HCT116 (cell line): ENCODE measurements at regions not wholly inside any gene's neighbourhood (a gene's known extent, or its start where the extent isn't known, plus 50 kb on each side); places are given as distances from the start of the nearest gene placed in this dataset.

Experiments used
- ATAC-seq: fragments of 200-7000 bp; cut with Tn5 transposase; 2 replicates; pipeline ENCODE4 v1.9.1; 2020; ENCODE audit warnings: mild to moderate bottlenecking, moderate library complexity
- BruUV-seq: library from RNA; stranded (reverse); fragments of 400-500 nt; replicated peaks from 2 replicates; lab custom pipeline; 2021; lab: Mats Ljungman, UMichigan
- CTCF ChIA-PET: fragments of 300-600 bp; sonication (Branson Sonifier 250); formaldehyde crosslinking; loops from one replicate; lab custom pipeline; 2021; ENCODE audit warnings: antibody characterized with exemption; lab: Charles Lee
- POLR2A ChIA-PET: fragments of 300-600, 350-600 bp; sonication (Branson Sonifier 250); formaldehyde crosslinking; loops from one replicate; lab custom pipeline; 2021; ENCODE audit warnings: antibody characterized with exemption; lab: Charles Lee
- RAD21 ChIA-PET, 2 experiments: fragments of 300-600 bp; sonication (Branson Sonifier 250); formaldehyde crosslinking; loops; one replicate each; lab custom pipeline; 2023; ENCODE audit warnings: low total read pairs in 2 of 2; ENCODE audit not compliant: uncharacterized antibody in 2 of 2, unreplicated experiment in 2 of 2, low non-redundant PET in 1 of 2; lab: Charles Lee
- DNase-seq: peaks from one replicate; pipeline ENCODE4 v3.0.0-alpha.2; 2010; ENCODE audit warnings: low read depth, low spot score
- H2AFZ ChIP-seq: fragments of 200-600 bp; shearing (Covaris generic), sonication (generic); 2 replicates; pipeline ENCODE4 v1.6.1; 2017; ENCODE audit warnings: low read depth, mixed run types, mixed read lengths, antibody characterized with exemption, low read length; ENCODE audit not compliant: poor library complexity, severe bottlenecking
- H3K27ac ChIP-seq: 2 replicates; pipeline ENCODE4 v1.5.1; 2012; ENCODE audit warnings: low read depth, low read length
- H3K27me3 ChIP-seq: fragments of 200-600 bp; sonication (generic); 2 replicates; pipeline ENCODE4 v1.6.1; 2016; ENCODE audit warnings: mixed run types, low read length, mixed read lengths; ENCODE audit not compliant: insufficient read depth
- H3K36me3 ChIP-seq, 2 experiments: fragments of 200-500 bp in 1 of 2; fragments of 200-600 bp in 1 of 2; sonication (Bioruptor generic) in 1 of 2; sonication (generic) in 1 of 2; 2 replicates each; pipeline versions ENCODE4 v1.5.1 to v1.6.1; 2014 to 2016; ENCODE audit warnings: low read length in 2 of 2, inconsistent platforms in 1 of 2, mixed read lengths in 1 of 2, mixed run types in 1 of 2; ENCODE audit not compliant: insufficient read depth in 2 of 2, control insufficient read depth in 1 of 2
- H3K4me1 ChIP-seq, 2 experiments: fragments of 200-600 bp in 1 of 2; sonication (generic) in 1 of 2; 2 replicates each; pipeline versions ENCODE4 v1.5.1 to v1.6.1; 2012 to 2017; ENCODE audit warnings: low read length in 2 of 2, inconsistent platforms in 1 of 2, mild to moderate bottlenecking in 1 of 2, mixed read lengths in 1 of 2, mixed run types in 1 of 2, moderate library complexity in 1 of 2; ENCODE audit not compliant: insufficient read depth in 2 of 2, control insufficient read depth in 1 of 2
- H3K4me2 ChIP-seq: fragments of 200-600 bp; sonication (generic); 2 replicates; pipeline ENCODE4 v1.6.1; 2017; ENCODE audit warnings: mixed run types, low read length, mixed read lengths
- H3K4me3 ChIP-seq, 2 experiments: fragments of 200-600 bp in 1 of 2; sonication (generic) in 1 of 2; replicated peaks in 1 of 2; 2 replicates each; pipeline ENCODE4 v1.5.1; 2011 to 2016; ENCODE audit warnings: low read length in 2 of 2, control low read depth in 1 of 2, low read depth in 1 of 2, mild to moderate bottlenecking in 1 of 2, mixed read lengths in 1 of 2, mixed run types in 1 of 2
- H3K79me2 ChIP-seq: fragments of 200-600 bp; sonication (generic); 2 replicates; pipeline ENCODE4 v1.6.1; 2017; ENCODE audit warnings: mild to moderate bottlenecking, mixed run types, low read length, moderate library complexity, mixed read lengths; ENCODE audit not compliant: insufficient read depth
- H3K9ac ChIP-seq: fragments of 200-600 bp; sonication (generic); 2 replicates; pipeline ENCODE4 v1.6.1; 2016; ENCODE audit warnings: low read length, mixed read lengths
- H3K9me2 ChIP-seq: fragments of 200-600 bp; sonication (generic), shearing (Covaris generic); 2 replicates; pipeline ENCODE4 v1.6.1; 2017; ENCODE audit warnings: mixed run types, mild to moderate bottlenecking, moderate library complexity; ENCODE audit not compliant: insufficient read depth
- H3K9me3 ChIP-seq, 2 experiments: fragments of 200-500 bp in 1 of 2; fragments of 200-600 bp in 1 of 2; sonication (Bioruptor generic) in 1 of 2; sonication (generic) in 1 of 2; 2 replicates each; pipeline ENCODE4 v1.6.1; 2014 to 2017; ENCODE audit warnings: low read length in 2 of 2, mixed read lengths in 2 of 2, inconsistent platforms in 1 of 2, low read depth in 1 of 2, mild to moderate bottlenecking in 1 of 2, mixed run types in 1 of 2, moderate library complexity in 1 of 2; ENCODE audit not compliant: control insufficient read depth in 1 of 2, insufficient read depth in 1 of 2
- H4K20me1 ChIP-seq: fragments of 200-600 bp; sonication (generic), shearing (Covaris generic); 2 replicates; pipeline ENCODE4 v1.6.1; 2017; ENCODE audit warnings: mixed run types, mild to moderate bottlenecking, moderate library complexity; ENCODE audit not compliant: insufficient read depth
- CTCF ChIP-seq, 3 experiments: fragments of 200-600 bp in 1 of 3; sonication (generic) in 1 of 3; IDR thresholded peaks in 2 of 3; conservative IDR thresholded peaks in 1 of 3; 2 replicates each; pipeline ENCODE4 v1.5.1; 2012 to 2017; ENCODE audit warnings: low read depth in 2 of 3, low read length in 2 of 3, antibody characterized with exemption in 1 of 3, borderline replicate concordance in 1 of 3, control low read depth in 1 of 3, mild to moderate bottlenecking in 1 of 3, mixed read lengths in 1 of 3, mixed run types in 1 of 3, moderate library complexity in 1 of 3; ENCODE audit not compliant: insufficient read depth in 1 of 3
- EGR1 ChIP-seq: IDR thresholded peaks from 2 replicates; pipeline ENCODE4 v1.6.1; 2012; ENCODE audit warnings: low read depth
- ELF1 ChIP-seq: IDR thresholded peaks from 2 replicates; pipeline ENCODE4 v1.6.1; 2012; ENCODE audit warnings: low read depth, borderline replicate concordance
- EZH2 ChIP-seq: fragments of 200-600 bp; sonication (generic); IDR thresholded peaks from 2 replicates; pipeline ENCODE4 v1.6.1; 2017; ENCODE audit warnings: antibody characterized with exemption, mixed run types
- EZH2phosphoT487 ChIP-seq: fragments of 200-600 bp; IDR thresholded peaks from 2 replicates; pipeline ENCODE4 v1.6.1; 2018; ENCODE audit warnings: antibody characterized with exemption, borderline replicate concordance
- FOSL1 ChIP-seq: IDR thresholded peaks from 2 replicates; pipeline ENCODE4 v1.6.1; 2012; ENCODE audit warnings: low read depth
- JUND ChIP-seq: IDR thresholded peaks from 2 replicates; pipeline ENCODE4 v1.6.1; 2012
- POLR2A ChIP-seq: IDR thresholded peaks from 2 replicates; pipeline ENCODE4 v1.7.0; 2011; ENCODE audit warnings: borderline replicate concordance; ENCODE audit not compliant: insufficient read depth, insufficient read length; ENCODE audit errors: extremely low read depth
- RAD21 ChIP-seq: IDR thresholded peaks from 2 replicates; pipeline ENCODE4 v1.6.1; 2012; ENCODE audit warnings: low read depth, mild to moderate bottlenecking
- REST ChIP-seq: IDR thresholded peaks from 2 replicates; pipeline ENCODE4 v1.6.1; 2012; ENCODE audit warnings: low read depth
- SIN3A ChIP-seq: IDR thresholded peaks from 2 replicates; pipeline ENCODE4 v1.6.1; 2012; ENCODE audit warnings: low read depth
- SP1 ChIP-seq: IDR thresholded peaks from 2 replicates; pipeline ENCODE4 v1.6.1; 2012; ENCODE audit warnings: low read depth
- SRF ChIP-seq: IDR thresholded peaks from 2 replicates; pipeline ENCODE4 v1.6.1; 2012; ENCODE audit warnings: low read depth
- TCF7L2 ChIP-seq: IDR thresholded peaks from 2 replicates; pipeline ENCODE4 v1.7.0; 2011; ENCODE audit warnings: borderline replicate concordance, inconsistent platforms; ENCODE audit not compliant: insufficient read depth, insufficient read length; ENCODE audit errors: extremely low read depth
- YY1 ChIP-seq: IDR thresholded peaks from 2 replicates; pipeline ENCODE4 v1.6.1; 2011; ENCODE audit warnings: low read length, low read depth, moderate library complexity, mild to moderate bottlenecking; ENCODE audit not compliant: insufficient replicate concordance; ENCODE audit errors: extremely low read depth
- ZFX ChIP-seq: fragments of 450-650 bp; IDR thresholded peaks from 2 replicates; pipeline ENCODE4 v1.6.1; 2017
- ZNF274 ChIP-seq: fragments of 200-500 bp; sonication (Bioruptor generic); IDR thresholded peaks from 2 replicates; pipeline ENCODE4 v1.6.1; 2014; ENCODE audit warnings: mild to moderate bottlenecking, low read depth, low read length, inconsistent platforms
- intact Hi-C: fragments of 100-400 bp; cut with micrococcal nuclease; formaldehyde crosslinking; loops from 2 replicates; pipeline ENCODE4 v1.10.0; 2022

- no peak overlapping the region for H3K27ac ChIP-seq
- ChIA-PET RAD21 (no interaction called here), POLR2A (no interaction called here), CTCF (no interaction called here)
- H3K9me3 ChIP-seq = no peaks in the 10 kb centered on the region
- no peak for ATAC-seq
- no peak overlapping the region for H3K9ac ChIP-seq
- H3K4me1 ChIP-seq = no peaks in the 10 kb centered on the region
- H3K4me2 ChIP-seq = no peak overlapping the region
- no peaks in the 10 kb centered on the region for H3K36me3 ChIP-seq
- H3K79me2 ChIP-seq = no peaks in the 10 kb centered on the region
- no peak for TF ChIP-seq SP1
- no peak for TF ChIP-seq JUND
- TF ChIP-seq TCF7L2 = no peak
- no peak for TF ChIP-seq CTCF (IDR thresholded peaks at IDR 0.05 in 2 of 3, conservative IDR thresholded peaks at IDR 0.05 in 1 of 3; ENCODE audit: borderline replicate concordance in 1 of 3, insufficient read depth in 1 of 3, low read depth in 2 of 3, low read length in 2 of 3)
- no peak for TF ChIP-seq FOSL1
- TF ChIP-seq EGR1 = no peak
- no peak for TF ChIP-seq ZNF274
- TF ChIP-seq REST = no peak
- TF ChIP-seq SIN3A = no peak
- TF ChIP-seq RAD21 = no peak
- TF ChIP-seq ELF1 = no peak
- no peak for TF ChIP-seq EZH2
- no peak for TF ChIP-seq SRF
- no peak for TF ChIP-seq ZFX
- TF ChIP-seq YY1 = no peak
- no peak for TF ChIP-seq EZH2phosphoT487
- TF ChIP-seq POLR2A = no peak
- H2AFZ ChIP-seq = no peak overlapping the region
- DNase-seq = no peak
- no peaks in the 10 kb centered on the region for H4K20me1 ChIP-seq
- no peaks in the 10 kb centered on the region for H3K27me3 ChIP-seq
- intact Hi-C loops = no loop called here
- no TSS peak for BruUV-seq
- H3K4me3 ChIP-seq = no peak overlapping the region
- H3K9me2 ChIP-seq = no peaks in the 10 kb centered on the region
Observed at GRCh38 chr6:170063851-170064602, 226.9 kb downstream of the DLL1 start.
